K562 (cell line): ENCODE measurements at regions not wholly inside any gene's neighbourhood (a gene's known extent, or its start where the extent isn't known, plus 50 kb on each side); places are given as distances from the start of the nearest gene placed in this dataset.

Experiments used
- HDGF ChIP-seq: fragments of 450-650 bp; IDR thresholded peaks from 2 replicates; pipeline ENCODE4 v1.6.1; 2016
- TF ChIP-seq, protein P1 (sequence below), 2 experiments: fragments of 450-650 bp in 1 of 2; sonication (generic) in 1 of 2; formaldehyde crosslinking in 1 of 2; IDR thresholded peaks; 2 replicates each; pipeline versions ENCODE4 v1.7.1 to v1.9.0; 2016 to 2022; ENCODE audit warnings: inconsistent platforms in 1 of 2, mild to moderate bottlenecking in 1 of 2, missing genetic modification reagents in 1 of 2

DNA sequence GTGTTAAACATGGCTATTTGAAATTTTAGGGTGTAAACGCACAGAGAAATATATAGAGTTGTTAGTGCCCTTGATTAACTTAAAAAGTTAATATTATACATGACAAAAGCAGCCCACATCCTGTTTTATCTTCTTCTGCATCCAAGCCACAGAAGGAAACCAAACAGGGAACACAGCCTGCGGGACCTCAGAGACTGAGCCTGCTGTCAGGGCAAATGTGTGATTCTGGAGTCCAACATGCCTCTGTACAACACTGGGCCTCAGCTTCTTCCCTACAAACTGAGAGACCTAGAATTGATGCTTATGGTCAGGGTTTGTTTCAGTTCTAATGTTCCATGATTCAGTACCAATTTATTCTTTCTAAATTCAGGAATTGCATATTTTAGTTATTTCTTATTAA, 404.7 kb downstream of the FBXO15 start (continued):
- TF ChIP-seq, protein P1, sequence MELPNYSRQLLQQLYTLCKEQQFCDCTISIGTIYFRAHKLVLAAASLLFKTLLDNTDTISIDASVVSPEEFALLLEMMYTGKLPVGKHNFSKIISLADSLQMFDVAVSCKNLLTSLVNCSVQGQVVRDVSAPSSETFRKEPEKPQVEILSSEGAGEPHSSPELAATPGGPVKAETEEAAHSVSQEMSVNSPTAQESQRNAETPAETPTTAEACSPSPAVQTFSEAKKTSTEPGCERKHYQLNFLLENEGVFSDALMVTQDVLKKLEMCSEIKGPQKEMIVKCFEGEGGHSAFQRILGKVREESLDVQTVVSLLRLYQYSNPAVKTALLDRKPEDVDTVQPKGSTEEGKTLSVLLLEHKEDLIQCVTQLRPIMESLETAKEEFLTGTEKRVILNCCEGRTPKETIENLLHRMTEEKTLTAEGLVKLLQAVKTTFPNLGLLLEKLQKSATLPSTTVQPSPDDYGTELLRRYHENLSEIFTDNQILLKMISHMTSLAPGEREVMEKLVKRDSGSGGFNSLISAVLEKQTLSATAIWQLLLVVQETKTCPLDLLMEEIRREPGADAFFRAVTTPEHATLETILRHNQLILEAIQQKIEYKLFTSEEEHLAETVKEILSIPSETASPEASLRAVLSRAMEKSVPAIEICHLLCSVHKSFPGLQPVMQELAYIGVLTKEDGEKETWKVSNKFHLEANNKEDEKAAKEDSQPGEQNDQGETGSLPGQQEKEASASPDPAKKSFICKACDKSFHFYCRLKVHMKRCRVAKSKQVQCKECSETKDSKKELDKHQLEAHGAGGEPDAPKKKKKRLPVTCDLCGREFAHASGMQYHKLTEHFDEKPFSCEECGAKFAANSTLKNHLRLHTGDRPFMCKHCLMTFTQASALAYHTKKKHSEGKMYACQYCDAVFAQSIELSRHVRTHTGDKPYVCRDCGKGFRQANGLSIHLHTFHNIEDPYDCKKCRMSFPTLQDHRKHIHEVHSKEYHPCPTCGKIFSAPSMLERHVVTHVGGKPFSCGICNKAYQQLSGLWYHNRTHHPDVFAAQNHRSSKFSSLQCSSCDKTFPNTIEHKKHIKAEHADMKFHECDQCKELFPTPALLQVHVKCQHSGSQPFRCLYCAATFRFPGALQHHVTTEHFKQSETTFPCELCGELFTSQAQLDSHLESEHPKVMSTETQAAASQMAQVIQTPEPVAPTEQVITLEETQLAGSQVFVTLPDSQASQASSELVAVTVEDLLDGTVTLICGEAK (IDR thresholded peaks at IDR 0.05): no peak
- TF ChIP-seq, protein P1 (CRISPR knock-in tag; IDR thresholded peaks at IDR 0.05): no peak
- no peak for TF ChIP-seq HDGF
- TF ChIP-seq, all 486 proteins: peak for 0
